Breast epithelium (tissue), 3 donors: ENCODE measurements at regions not wholly inside any gene's neighbourhood (a gene's known extent, or its start where the extent isn't known, plus 50 kb on each side); places are given as distances from the start of the nearest gene placed in this dataset.

ENCODE experiments used
- POLR2A ChIP-seq: fragments of 450-650 bp; IDR thresholded peaks from one replicate; pipeline ENCODE4 v1.6.1; 2016; ENCODE audit warnings: antibody characterized with exemption, mild to moderate bottlenecking, moderate library complexity
- POLR2AphosphoS5 ChIP-seq, 3 donors: sonication (generic); formaldehyde crosslinking; IDR thresholded peaks; one replicate each; pipeline ENCODE4 v1.6.1; 2017; ENCODE audit warnings: antibody characterized with exemption in 3 of 3
- TF ChIP-seq, protein P1 (sequence below), 3 donors: fragments of 450-650 bp; IDR thresholded peaks; one replicate each; pipeline ENCODE4 v1.5.1; 2016 to 2017; ENCODE audit warnings: antibody characterized with exemption in 3 of 3, mild to moderate bottlenecking in 3 of 3, moderate library complexity in 3 of 3

DNA sequence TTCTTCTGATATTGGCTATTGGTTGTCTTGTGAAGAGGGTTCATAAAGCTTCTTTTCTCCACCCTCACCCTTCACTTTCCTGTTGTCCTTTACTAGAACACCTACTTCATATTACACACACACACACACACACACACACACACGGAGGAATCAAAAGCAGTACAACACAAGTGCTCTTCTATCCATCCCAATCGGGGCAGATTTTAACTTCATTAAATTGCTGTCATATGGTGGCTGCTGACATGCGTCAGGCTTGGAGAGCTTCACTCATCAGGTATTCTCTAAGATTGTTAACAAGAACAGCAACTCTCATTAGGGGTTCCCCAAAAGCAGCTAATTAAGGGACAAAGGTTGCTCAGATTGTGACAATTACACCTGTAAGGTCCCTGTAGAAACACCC is 239.1 kb upstream of the MEIS2 start:
- TF ChIP-seq POLR2A (no peak), POLR2AphosphoS5 (IDR thresholded peaks at IDR 0.05) (no peak)
- TF ChIP-seq, protein P1, sequence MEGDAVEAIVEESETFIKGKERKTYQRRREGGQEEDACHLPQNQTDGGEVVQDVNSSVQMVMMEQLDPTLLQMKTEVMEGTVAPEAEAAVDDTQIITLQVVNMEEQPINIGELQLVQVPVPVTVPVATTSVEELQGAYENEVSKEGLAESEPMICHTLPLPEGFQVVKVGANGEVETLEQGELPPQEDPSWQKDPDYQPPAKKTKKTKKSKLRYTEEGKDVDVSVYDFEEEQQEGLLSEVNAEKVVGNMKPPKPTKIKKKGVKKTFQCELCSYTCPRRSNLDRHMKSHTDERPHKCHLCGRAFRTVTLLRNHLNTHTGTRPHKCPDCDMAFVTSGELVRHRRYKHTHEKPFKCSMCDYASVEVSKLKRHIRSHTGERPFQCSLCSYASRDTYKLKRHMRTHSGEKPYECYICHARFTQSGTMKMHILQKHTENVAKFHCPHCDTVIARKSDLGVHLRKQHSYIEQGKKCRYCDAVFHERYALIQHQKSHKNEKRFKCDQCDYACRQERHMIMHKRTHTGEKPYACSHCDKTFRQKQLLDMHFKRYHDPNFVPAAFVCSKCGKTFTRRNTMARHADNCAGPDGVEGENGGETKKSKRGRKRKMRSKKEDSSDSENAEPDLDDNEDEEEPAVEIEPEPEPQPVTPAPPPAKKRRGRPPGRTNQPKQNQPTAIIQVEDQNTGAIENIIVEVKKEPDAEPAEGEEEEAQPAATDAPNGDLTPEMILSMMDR (IDR thresholded peaks at IDR 0.05) = no peak
